Heart left ventricle (tissue), 16 donors: ENCODE measurements at regions not wholly inside any gene's neighbourhood (a gene's known extent, or its start where the extent isn't known, plus 50 kb on each side); places are given as distances from the start of the nearest gene placed in this dataset.

Source experiments
- ATAC-seq, 4 donors: fragments of 200-7000 bp; cut with Tn5 transposase; one replicate each; pipeline ENCODE4 v1.9.1; 2020 to 2022; ENCODE audit warnings: moderate library complexity in 4 of 4, mild to moderate bottlenecking in 3 of 4, moderate number of reproducible peaks in 1 of 4
- DNase-seq, 5 donors: peaks; one replicate each; pipeline ENCODE4 v3.0.0-alpha.2; 2020
- H3K27ac ChIP-seq, 12 donors: fragments of 200-600 bp; sonication (generic) in 4 of 12; one replicate each; pipeline versions ENCODE4 v1.5.0 to v1.8.0; 2016 to 2022; ENCODE audit warnings: mild to moderate bottlenecking in 2 of 12
- H3K27me3 ChIP-seq, 9 donors: fragments of 200-600 bp; sonication (generic) in 2 of 9; one replicate each; pipeline versions ENCODE4 v1.5.1 to v1.8.0; 2016 to 2022; ENCODE audit warnings: mild to moderate bottlenecking in 3 of 9
- H3K36me3 ChIP-seq, 9 donors: fragments of 200-600 bp; sonication (generic) in 2 of 9; one replicate each; pipeline versions ENCODE4 v1.5.0 to v1.8.0; 2018 to 2022; ENCODE audit warnings: mild to moderate bottlenecking in 2 of 9
- H3K4me1 ChIP-seq, 12 donors: fragments of 200-600 bp; sonication (generic) in 4 of 12; one replicate each; pipeline versions ENCODE4 v1.5.0 to v1.8.0; 2016 to 2022; ENCODE audit warnings: mild to moderate bottlenecking in 3 of 12
- H3K4me3 ChIP-seq, 12 donors: fragments of 200-600 bp; sonication (generic) in 4 of 12; one replicate each; pipeline versions ENCODE4 v1.5.0 to v1.8.0; 2017 to 2022; ENCODE audit warnings: mild to moderate bottlenecking in 9 of 12, moderate library complexity in 4 of 12
- H3K9me3 ChIP-seq, 12 donors: fragments of 200-600 bp; sonication (generic) in 4 of 12; one replicate each; pipeline versions ENCODE4 v1.5.0 to v1.8.0; 2016 to 2022; ENCODE audit warnings: mild to moderate bottlenecking in 1 of 12
- POLR2A ChIP-seq, 2 donors: fragments of 450-650 bp; IDR thresholded peaks; one replicate each; pipeline ENCODE4 v1.6.1; 2017; ENCODE audit warnings: antibody characterized with exemption in 2 of 2, mild to moderate bottlenecking in 2 of 2, moderate library complexity in 2 of 2
- whole genome bisulfite sequencing, 4 donors: extraction: QIAGEN DNeasy Blood & Tissue Kit in 2 of 4; methylation state at CpG; one replicate each; pipeline versions ENCODE4 v1.1.5 to v1.1.7; 2013 to 2018; 5-methylcytosine and 5-hydroxymethylcytosine counted together
- intact Hi-C, 10 donors: fragments of 100-400 bp; cut with DNase I; formaldehyde crosslinking; loops; one replicate each; pipeline versions ENCODE4 v1.11.1 to v1.14.2; 2022
- TF ChIP-seq, protein P1 (sequence below), 12 donors: fragments of 200-600 bp; sonication (generic) in 4 of 12; IDR thresholded peaks; one replicate each; pipeline versions ENCODE4 v1.5.0 to v1.8.0; 2018 to 2022; ENCODE audit warnings: antibody characterized with exemption in 12 of 12, mild to moderate bottlenecking in 5 of 12
- donor health status: ischemic (EF 13 %, LVEDD 7.1; RV severe dilation, severe dysfunction).
- donor health status: healthy with polysubstance abuse.
- donor health status: DM: no; HTN: yes; CAD: no.
- donor health status: DM: no; HTN: no; CAD: no.
- donor health status: ischemic (EF 25% LVEDD 6.9; RV normal size, moderate dysfunction).
- donor health status: ischemic (EF 25% LVEDD 5.7; RV mildly dilated, moderate dysfunction).
- donor health status: healthy.
- donor health status: DM: yes; HTN: yes; CAD: no.
- donor health status: ischemic (EF 35%, LVEDD 5.7; RV mildly dilated, moderate dysfunction).
- donor health status: nonischemic (EF 11% LVEDD 7.7; RV severe dilation, severe dysfunction).
- donor health status: DM: yes; HTN: yes; CAD: no.
- donor health status: PGD.
- donor health status: ischemic (EF 29% LVEDD 5.4; RV normal size, mild dysfunction).
- donor health status: nonischemic (EF 23%, LVEDD 6.1; RV moderate dilation, normal function).

DNA sequence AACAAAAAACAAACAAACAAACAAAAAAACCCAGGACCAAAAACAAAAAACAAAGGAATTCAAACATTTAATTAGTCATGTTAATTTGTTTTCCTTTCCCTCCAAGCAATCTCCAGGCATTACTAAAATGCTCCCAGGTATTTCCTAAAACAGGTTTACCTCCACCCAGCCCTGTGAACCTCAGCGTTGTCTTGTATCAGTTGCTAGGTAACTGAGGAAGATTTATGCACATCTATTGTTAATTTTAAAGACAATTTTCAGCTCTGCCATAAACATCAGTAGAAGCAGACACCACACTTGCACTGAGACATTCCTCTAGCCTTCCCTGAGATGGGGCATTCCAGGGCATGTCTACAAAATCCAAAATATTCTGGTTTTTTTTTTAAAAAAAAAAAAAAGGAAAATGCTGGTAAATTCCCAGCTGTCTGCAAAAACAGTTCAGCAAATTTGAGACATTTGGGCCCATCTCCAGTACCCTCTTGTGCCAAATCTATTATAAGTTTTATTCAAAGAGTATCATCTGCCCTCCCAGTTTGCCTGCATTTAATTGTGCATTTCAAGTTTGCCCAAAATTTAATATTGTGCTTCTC lies 227.6 kb downstream of the ADAMTS9 start:
- WGBS, 4 donors: 50 to 73% (median 62%) methylated on average over 1 of the region's 1 CpG
- intact Hi-C loops: no loop called here

DNA sequence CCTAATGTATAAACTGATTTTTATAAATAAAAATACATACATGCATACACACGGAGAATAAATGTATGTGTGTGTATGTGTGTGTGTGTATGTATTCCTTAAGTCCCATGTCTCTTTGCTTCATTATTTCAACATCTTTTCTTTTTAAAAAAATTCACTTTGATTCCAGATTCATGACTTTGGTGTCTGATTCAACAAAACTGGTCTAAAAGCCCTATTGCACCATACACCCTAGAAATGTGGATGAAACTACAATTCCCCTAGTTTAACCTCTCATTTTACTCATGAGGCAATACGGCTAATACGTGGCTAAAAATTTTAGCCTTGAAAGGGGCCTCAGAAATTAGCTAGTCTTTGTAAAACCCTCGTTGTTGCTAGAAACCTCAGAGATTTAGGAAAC lies 228.1 kb downstream of the ADAMTS9 start:
- Histone ChIP-seq H3K27me3 (peaks cover 0 to 3% (median 0%) of the 10 kb centered on the region in 9 donors), H3K27ac (no peak overlapping the region), H3K36me3 (no peaks in the 10 kb centered on the region), H3K4me3 (no peak overlapping the region), H3K9me3 (no peaks in the 10 kb centered on the region), H3K4me1 (peaks cover 0 to 9% (median 0%) of the 10 kb centered on the region in 12 donors)
- TF ChIP-seq, protein P1, sequence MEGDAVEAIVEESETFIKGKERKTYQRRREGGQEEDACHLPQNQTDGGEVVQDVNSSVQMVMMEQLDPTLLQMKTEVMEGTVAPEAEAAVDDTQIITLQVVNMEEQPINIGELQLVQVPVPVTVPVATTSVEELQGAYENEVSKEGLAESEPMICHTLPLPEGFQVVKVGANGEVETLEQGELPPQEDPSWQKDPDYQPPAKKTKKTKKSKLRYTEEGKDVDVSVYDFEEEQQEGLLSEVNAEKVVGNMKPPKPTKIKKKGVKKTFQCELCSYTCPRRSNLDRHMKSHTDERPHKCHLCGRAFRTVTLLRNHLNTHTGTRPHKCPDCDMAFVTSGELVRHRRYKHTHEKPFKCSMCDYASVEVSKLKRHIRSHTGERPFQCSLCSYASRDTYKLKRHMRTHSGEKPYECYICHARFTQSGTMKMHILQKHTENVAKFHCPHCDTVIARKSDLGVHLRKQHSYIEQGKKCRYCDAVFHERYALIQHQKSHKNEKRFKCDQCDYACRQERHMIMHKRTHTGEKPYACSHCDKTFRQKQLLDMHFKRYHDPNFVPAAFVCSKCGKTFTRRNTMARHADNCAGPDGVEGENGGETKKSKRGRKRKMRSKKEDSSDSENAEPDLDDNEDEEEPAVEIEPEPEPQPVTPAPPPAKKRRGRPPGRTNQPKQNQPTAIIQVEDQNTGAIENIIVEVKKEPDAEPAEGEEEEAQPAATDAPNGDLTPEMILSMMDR (IDR thresholded peaks at IDR 0.05): no peak
- TF ChIP-seq POLR2A (IDR thresholded peaks at IDR 0.05): no peak
- ATAC-seq: no peak
- no peak for DNase-seq
- whole genome bisulfite sequencing, 4 donors: 84 to 87% (median 86%) methylated on average over 4 of the region's 4 CpGs
- intact Hi-C loops: no loop called here

More for the DNA sequence above, 227.6 kb downstream of the ADAMTS9 start:
- peaks cover 0 to 9% (median 0%) of the 10 kb centered on the region in 12 donors for H3K4me1 ChIP-seq
- H3K27me3 ChIP-seq: peaks cover 0 to 3% (median 0%) of the 10 kb centered on the region in 9 donors
- H3K27ac ChIP-seq: no peak overlapping the region
- TF ChIP-seq, protein P1 (IDR thresholded peaks at IDR 0.05): no peak
- no peak for TF ChIP-seq POLR2A (IDR thresholded peaks at IDR 0.05)
- H3K36me3 ChIP-seq: no peaks in the 10 kb centered on the region
- DNase-seq (no peak), ATAC-seq (no peak)
- no peak overlapping the region for H3K4me3 ChIP-seq
- no peaks in the 10 kb centered on the region for H3K9me3 ChIP-seq

DNA sequence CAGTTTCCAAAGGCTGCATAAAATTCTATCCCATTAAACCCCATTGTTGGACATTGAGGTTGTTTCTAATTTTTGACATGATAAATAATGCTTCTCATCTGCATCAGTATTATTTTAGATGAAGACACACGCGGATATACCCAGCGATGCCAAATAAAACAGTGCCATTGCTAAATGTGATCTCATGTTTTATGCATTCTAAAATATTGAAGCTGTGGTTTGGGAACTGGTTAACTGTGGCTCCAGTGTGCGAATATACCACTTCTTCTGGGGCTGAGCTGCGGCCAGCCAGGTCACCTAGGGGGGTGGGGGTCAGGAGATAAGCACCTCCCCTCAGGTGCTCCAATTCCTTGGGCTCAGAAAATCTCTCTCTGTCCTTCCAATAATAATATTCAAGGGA lies 230.0 kb downstream of the ADAMTS9 start:
- Histone ChIP-seq H3K4me3 (no peak overlapping the region), H3K36me3 (no peaks in the 10 kb centered on the region), H3K4me1 (peaks cover 0 to 9% (median 0%) of the 10 kb centered on the region in 12 donors), H3K27me3 (peaks cover 0 to 3% (median 0%) of the 10 kb centered on the region in 9 donors), H3K9me3 (no peaks in the 10 kb centered on the region), H3K27ac (no peak overlapping the region)
- TF ChIP-seq POLR2A (IDR thresholded peaks at IDR 0.05): no peak
- TF ChIP-seq, protein P1 (IDR thresholded peaks at IDR 0.05): no peak
- intact Hi-C loops: no loop called here
- WGBS, 4 donors: 84 to 90% (median 85%) methylated on average over 5 of the region's 5 CpGs
- no peak for DNase-seq
- no peak for ATAC-seq

DNA sequence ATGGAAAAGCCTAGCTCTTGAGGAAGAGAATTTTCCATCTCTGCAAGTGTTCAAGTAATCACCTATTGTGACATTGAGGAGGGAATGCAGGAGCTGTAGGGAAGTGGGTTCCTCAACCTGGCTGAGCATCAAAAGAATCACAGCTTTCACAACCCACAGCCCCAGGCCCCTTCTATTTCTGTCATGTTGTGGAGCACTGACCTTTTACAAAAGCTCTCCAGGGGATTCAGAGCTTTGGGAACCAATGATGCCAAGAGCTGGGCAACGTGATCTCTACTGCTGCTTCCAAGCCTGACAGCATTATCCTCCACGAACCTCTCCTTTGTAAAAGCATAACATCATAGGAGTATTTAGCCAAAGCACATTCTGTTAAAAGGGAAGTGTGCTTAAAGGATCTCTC lies 231.1 kb downstream of the ADAMTS9 start:
- no peak for DNase-seq
- intact Hi-C loops: no loop called here
- Histone ChIP-seq H3K27me3 (peaks cover 0 to 3% (median 0%) of the 10 kb centered on the region in 9 donors), H3K4me1 (peaks cover 0 to 3% (median 0%) of the 10 kb centered on the region in 12 donors), H3K4me3 (no peak overlapping the region), H3K27ac (no peak overlapping the region), H3K36me3 (no peaks in the 10 kb centered on the region), H3K9me3 (no peaks in the 10 kb centered on the region)
- ATAC-seq: no peak
- WGBS, 4 donors: 34 to 52% (median 41%) methylated on average over 2 of the region's 2 CpGs
- TF ChIP-seq, protein P1 (IDR thresholded peaks at IDR 0.05): no peak
- no peak for TF ChIP-seq POLR2A (IDR thresholded peaks at IDR 0.05)
